ENCODE measurements at regions not wholly inside any gene's neighbourhood (a gene's known extent, or its start where the extent isn't known, plus 50 kb on each side); places are given as distances from the start of the nearest gene placed in this dataset.
A peak's percentile ranks its signal among the peaks of the same experiment; 100 is the strongest.

- DNase-seq (ENCODE audit: low spot score) = peak; percentile 37
Measured at GRCh38 chr9:16312962-16313546, 557.4 kb downstream of the BNC2 start.

- DNase-seq (ENCODE audit: low spot score) = peak; percentile 45
Measured at GRCh38 chr9:16314476-16314875, 556.0 kb downstream of the BNC2 start.

GRCh38 chr9:16315720-16316119 lies 554.8 kb downstream of the BNC2 start:
- peak; percentile 57 for DNase-seq (ENCODE audit: low spot score)

- DNase-seq (ENCODE audit: low spot score) = peak; percentile 52
Measured at GRCh38 chr9:16316456-16316855, 554.0 kb downstream of the BNC2 start.

GRCh38 chr9:16316911-16317817 lies 553.3 kb downstream of the BNC2 start:
- DNase-seq (ENCODE audit: low spot score) = peak; percentile 18

GRCh38 chr9:16318516-16319060 lies 551.9 kb downstream of the BNC2 start:
- DNase-seq (ENCODE audit: low spot score) = peak; percentile 49

GRCh38 chr9:16319646-16320045 lies 550.8 kb downstream of the BNC2 start:
- no peak for DNase-seq (ENCODE audit: low spot score)

- peak; percentile 12 for DNase-seq (ENCODE audit: low spot score)
Measured at GRCh38 chr9:16320338-16320902, 550.0 kb downstream of the BNC2 start.

GRCh38 chr9:16321461-16322119 lies 548.9 kb downstream of the BNC2 start:
- peak; percentile 58 for DNase-seq (ENCODE audit: low spot score)

- DNase-seq (ENCODE audit: low spot score) = no peak
Measured at GRCh38 chr9:16322849-16323248, 547.6 kb downstream of the BNC2 start.

GRCh38 chr9:16325966-16326365 lies 544.5 kb downstream of the BNC2 start:
- no peak for DNase-seq (ENCODE audit: low spot score)

- no peak for DNase-seq (ENCODE audit: low spot score)
Measured at GRCh38 chr9:16328349-16328748, 542.1 kb downstream of the BNC2 start.

- no peak for DNase-seq (ENCODE audit: low spot score)
Measured at GRCh38 chr9:16329671-16330113, 540.8 kb downstream of the BNC2 start.

- DNase-seq (ENCODE audit: low spot score) = no peak
Measured at GRCh38 chr9:16331031-16331430, 539.4 kb downstream of the BNC2 start.

GRCh38 chr9:16331527-16331926 lies 538.9 kb downstream of the BNC2 start:
- DNase-seq (ENCODE audit: low spot score) = no peak

- DNase-seq (ENCODE audit: low spot score) = no peak
Measured at GRCh38 chr9:16333691-16334090, 536.8 kb downstream of the BNC2 start.

- no peak for DNase-seq (ENCODE audit: low spot score)
Measured at GRCh38 chr9:16335788-16336580, 534.5 kb downstream of the BNC2 start.

- no peak for DNase-seq (ENCODE audit: low spot score)
Measured at GRCh38 chr9:16336833-16337232, 533.6 kb downstream of the BNC2 start.

- DNase-seq (ENCODE audit: low spot score) = no peak
Measured at GRCh38 chr9:16337322-16338029, 533.0 kb downstream of the BNC2 start.

GRCh38 chr9:16341177-16341576 lies 529.3 kb downstream of the BNC2 start:
- DNase-seq (ENCODE audit: low spot score) = no peak
